HT-29 (cell line): ENCODE measurements at regions not wholly inside any gene's neighbourhood (a gene's known extent, or its start where the extent isn't known, plus 50 kb on each side); places are given as distances from the start of the nearest gene placed in this dataset.
"Not testable (repeated sequence)": the region's sequence is repeated elsewhere in the genome, so short reads cannot be mapped to it uniquely, and the experiment has no call there.

ENCODE experiments used
- DNase-seq: peaks from one replicate; pipeline ENCODE4 v3.0.0-alpha.2; 2015; ENCODE audit warnings: low spot score

DNA sequence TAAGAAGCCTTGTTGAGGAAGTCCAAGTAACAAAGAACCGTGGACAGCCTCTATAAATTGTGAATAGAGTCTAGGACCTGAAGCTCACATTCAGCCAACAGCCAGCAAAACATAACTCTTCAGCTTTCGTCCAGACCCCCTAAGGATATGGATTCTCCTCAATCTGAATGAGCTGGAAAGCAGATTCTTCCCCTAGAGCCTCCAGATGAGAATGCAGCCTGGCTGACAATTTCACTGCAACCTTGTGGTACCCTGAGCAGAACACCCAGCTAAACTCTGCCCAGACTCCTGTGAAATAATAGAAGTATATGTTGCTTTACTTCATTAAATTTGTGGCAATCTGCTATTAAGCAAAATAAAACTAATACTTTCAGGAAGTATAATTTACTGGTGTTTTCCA is 483.5 kb upstream of the SLC8A1 start:
- no peak for DNase-seq

DNA sequence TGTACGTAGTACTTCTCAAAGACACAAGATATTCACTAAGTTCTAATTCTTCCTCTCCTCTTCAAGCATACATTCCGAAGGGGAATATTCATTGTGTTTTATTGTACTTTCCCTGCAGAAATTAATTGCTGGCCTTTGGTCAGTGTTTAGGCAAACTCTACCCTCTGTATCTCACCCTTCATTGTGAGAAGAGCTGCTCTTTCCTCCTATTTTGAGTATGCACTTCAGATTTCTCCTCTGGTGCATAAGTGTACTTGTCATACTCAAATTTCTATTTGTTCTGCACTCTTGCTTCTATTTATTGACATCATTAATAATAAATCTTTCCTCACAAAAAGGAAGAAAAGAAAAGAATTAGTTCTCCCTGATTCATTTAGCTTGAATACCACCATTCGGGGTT is 485.4 kb upstream of the SLC8A1 start:
- no peak for DNase-seq

DNA sequence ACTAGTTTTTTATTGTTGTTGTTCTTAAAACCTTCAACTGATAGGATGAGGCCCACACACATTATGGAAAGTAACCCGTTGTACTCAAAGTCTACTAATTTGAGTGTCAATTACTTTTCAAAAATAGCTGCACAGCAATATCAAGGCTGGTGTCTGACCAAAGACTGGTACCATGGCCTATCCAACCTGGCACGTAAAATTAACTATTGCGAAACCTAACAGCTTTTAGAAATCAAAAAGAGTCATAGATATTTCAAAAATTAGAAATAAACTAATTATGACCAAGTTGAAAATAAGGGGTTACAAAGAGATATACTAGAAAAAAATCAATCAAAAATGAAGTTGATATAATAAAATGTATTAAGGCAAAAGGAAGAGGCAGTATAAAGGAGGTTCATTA is 501.5 kb upstream of the SLC8A1 start:
- no peak for DNase-seq

DNA sequence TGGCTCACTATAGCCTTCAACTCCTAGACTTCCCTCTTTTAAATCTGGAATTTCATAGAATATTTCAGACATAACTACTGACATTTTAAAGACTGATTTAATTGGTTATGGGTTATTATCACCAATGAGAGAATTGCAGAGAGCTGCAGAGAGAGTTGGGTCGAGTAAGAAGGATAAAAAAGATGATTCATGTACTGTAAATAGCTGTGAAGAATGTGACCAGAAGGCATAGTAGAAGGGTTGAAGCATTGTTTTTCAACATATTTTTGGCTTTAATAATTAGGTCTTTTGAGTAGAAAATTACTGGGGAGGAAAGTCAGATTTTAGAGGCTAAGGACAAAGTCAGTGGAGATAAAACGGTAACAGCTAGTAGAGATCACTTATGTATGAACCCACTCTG is 503.2 kb upstream of the SLC8A1 start:
- no peak for DNase-seq

DNA sequence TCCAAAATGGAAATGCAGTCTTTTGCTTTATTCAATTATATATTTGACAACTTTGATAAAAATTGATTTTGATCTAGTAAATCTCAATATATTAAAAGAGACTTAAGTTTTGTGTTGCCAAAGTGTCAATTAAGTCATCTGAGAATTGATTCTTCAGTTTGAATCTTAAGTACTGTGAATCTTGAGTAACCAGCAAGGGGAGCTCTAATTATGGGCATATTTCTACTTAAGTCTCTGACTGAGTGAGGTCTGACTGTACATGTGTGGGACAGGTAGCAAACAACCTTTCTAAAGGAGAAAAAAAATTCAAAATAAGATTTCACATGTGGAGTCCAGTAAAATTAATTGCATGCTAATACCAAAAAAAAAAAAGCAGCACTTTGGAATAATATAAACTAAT is 503.7 kb upstream of the SLC8A1 start:
- DNase-seq = peak; percentile 2

DNA sequence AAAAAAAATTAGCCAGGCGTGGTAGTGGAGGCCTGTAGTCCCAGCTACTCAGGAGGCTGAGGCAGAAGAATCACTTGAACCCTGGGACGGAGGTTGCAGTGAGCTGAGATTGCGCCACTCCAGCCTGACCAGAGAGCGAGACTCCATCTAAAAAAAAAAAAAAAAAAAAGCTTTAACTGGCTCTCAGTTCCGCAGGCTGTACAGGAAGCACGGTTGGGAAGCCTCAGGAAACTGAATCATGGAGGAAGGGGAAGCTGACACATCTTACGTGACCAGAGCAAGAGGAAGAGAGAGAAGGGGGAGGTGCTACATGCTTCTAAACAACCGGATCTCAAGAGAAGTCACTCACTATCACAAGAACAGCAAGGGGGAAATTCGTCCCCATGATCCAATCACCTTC is 505.6 kb upstream of the SLC8A1 start:
- no peak for DNase-seq

DNA sequence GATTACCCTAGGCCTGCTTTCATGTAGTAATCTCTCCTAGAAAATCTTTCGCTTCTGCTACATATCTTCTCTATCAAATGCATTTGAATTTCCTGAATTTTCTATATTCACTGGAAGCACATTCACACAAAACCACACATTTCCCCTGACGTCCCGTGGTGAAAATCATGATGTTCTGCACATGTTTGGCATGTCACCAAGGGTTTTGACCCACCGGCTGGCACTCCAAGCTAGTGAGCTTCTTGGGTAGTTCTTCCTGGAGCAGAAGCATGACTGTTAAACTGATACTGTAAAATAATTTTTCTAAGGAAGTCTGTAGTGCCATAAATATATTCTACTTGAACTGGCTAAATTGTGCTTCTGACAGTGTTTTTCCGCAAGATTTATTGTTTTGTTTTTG is 510.1 kb upstream of the SLC8A1 start:
- no peak for DNase-seq

DNA sequence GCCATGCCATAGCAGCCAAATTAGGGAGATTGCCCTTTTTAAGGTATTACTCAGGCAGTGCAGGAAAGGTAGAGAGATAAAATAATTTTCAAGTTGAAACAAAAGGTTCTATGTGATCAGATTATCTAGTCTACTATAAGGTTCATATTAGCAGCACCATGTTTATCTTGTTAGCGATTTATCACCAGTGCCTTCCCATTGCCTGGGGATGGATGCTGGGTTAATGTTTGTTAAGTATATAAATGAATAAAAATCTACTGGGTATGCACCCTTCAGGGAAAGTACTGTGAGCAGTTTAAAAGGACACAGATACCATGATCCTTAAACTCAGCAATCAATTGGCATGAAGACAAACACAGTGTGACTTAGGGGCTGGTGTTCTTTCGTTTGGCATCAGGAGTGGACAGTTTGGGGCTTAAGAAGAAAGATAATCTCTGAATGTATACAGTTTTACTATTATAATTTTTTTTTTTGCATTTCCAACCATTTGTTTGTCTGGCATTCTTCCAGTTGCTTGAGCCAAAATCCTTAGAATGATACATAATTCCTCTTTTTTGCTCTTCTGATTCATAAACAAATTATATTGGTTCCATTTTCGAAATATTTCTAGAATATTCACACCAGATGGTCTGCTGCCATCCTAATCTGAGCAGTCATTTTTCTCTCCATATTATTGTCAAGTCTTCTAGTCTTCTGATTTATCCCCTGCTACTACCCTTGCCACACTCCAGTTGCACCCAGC is 512.8 kb upstream of the SLC8A1 start:
- DNase-seq = no peak

DNA sequence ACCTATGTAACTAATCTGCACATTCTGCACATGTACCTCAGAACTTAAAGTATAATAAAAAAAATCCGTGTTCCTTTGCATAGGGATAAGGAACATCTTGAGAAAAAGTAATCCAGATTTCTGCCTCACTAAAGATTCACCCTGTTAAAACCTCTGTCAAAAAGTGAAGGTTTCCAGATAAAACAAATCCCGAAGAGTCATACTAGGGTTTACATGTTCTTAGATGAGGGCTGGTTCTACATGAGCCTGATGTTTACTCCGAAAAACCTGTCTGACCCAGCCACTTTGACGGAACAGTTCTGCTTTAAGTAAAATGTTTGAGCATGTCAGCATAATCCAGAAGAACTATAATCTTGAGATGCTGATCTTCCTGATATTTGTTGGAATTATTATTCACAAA is 515.6 kb upstream of the SLC8A1 start:
- DNase-seq = no peak

DNA sequence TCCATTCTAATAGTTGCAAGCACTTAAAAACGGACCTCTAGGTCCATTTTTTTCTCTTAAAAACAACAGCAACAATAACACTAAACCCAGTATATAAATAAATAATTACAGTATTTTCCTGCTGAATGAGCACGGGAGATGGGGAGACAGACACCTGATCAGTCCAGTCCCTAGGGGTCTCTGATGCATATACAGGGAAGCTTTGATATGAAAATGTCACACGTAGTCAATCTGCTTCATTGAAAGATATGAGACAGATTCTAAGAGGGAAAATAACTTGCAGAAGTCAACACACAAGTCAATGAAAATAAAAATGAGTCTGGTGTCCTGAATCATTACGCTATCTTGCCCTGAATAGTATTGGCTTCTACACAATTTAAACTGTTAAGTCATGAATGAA is 523.3 kb upstream of the SLC8A1 start:
- DNase-seq = no peak

DNA sequence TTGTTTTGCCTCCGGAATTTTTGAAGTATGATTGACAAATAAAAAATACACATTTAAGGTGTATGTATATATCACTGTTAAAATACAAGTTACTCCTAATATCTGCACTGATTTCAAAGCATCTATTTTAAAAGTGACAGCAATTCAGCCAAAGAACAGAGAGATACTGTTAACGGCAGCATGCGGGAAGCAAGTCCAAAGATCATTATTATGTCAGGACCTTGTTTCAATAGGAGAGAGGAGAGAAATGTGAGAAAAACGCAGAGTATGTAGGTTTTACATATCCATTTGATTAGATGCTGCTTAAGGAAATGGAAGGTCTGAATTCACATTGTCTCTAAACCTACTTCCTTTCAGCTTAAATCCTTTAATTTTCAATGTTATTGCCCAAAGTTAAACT is 545.5 kb upstream of the SLC8A1 start:
- no peak for DNase-seq

DNA sequence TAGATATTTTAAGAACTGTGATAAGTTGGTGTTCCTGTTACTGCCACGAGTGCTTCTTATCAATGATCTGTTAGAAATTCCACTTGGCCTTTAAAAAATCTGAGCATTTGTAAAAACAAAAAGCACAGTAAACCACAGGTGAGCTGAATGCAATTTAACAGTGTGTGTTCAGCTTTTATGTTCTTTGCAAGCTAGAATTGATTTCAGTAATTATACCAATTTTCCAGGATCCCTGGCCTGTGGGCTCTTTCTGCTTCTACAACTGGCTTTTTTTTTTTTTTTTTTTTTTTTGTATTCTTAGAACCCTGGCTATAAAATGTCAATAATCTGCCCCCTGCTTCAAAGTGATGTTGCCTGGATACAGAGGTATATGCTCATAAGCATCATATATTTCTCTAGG is 548.5 kb upstream of the SLC8A1 start:
- DNase-seq = no peak

DNA sequence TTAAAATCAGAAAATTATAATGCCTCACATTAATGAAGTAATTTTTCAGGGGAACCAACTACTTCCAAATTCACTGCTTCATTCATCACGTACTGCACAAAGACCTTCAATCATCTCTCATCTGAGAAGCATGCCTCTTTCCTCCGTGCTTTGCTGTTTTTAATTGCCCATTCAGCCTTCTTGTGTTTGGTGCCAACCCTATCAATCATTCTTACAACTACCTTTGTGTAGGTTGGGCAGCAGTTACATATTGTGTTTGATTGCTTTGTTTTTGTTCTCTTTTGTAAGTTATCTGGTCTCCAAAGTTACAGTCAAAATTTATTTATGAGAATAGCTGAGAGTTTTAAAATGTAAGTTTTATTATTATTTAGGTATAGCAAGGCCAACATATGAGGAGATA is 549.0 kb upstream of the SLC8A1 start:
- DNase-seq = no peak

DNA sequence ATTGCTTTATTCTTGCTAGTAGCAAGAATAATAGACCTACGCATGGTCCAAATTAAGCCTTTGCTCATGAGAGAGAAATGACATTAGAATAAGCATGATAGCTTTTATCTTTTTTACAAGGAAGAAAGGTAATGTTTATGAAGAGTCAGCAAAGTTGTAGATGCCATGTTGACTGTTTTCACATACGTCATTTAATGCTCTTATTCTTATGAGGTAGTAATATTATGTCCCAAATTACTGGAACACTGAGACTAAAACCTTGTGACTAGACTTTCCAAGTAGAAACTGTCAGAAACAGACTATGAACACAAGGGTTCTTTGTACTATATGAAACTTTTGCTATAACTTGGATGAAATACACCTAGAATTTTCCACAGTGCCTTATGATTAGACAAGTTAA is 552.8 kb upstream of the SLC8A1 start:
- DNase-seq = no peak

DNA sequence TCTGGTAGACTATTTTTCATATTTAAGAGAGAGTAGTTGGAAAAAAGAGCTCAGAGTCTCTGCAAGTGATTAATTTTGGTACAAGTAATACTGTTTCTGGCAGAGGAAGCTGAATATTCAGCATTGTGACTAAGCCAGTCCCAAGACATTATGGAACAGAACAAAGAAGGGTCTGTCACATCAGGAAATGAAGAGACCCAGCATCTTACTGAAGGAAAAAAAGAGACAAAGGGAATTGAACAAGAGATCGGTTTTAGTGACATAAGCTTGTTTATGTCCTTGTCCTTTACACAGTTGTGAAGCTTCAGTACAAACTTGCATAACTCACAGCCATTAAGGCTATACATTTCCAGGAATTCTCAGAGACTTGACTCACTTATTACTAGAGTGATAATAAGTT is 568.5 kb upstream of the SLC8A1 start:
- DNase-seq = no peak

DNA sequence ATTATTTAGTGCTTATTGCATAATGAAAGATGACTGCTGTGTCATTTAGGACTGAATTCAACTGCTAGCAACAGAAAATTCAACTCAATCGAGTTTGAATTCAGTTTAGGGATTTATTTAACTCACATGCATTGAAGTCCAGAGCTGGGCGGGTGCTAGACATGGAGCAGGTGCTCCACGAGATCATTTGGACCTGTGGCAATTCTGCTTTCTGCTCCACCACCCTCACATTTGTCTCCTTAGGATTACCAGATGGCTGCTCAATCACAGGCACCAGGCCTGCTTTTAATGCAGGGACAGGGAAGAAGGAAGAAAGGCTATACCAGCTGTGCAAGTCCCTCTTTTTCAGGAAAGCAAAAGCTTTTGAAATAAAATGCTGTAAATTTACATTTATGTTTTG is 572.9 kb upstream of the SLC8A1 start:
- no peak for DNase-seq

DNA sequence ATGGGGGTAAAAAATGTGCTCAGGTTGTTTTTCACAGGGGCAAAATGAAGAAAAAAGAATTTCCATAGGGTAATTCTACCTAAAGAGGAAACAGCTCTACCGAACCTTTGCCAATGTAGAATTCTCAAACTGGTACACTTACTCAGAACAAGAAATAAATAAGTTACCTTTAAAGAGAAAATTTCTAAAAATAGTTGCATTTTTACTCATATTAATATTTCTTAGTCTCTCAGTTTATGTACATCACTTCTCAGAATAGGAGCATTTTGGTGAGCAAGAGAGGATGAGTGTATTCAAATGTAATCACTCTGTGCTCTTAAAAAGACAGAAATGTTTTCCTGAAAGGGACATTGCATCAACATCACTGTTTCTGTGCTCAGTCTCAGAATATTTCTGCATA is 574.7 kb upstream of the SLC8A1 start:
- DNase-seq = no peak

DNA sequence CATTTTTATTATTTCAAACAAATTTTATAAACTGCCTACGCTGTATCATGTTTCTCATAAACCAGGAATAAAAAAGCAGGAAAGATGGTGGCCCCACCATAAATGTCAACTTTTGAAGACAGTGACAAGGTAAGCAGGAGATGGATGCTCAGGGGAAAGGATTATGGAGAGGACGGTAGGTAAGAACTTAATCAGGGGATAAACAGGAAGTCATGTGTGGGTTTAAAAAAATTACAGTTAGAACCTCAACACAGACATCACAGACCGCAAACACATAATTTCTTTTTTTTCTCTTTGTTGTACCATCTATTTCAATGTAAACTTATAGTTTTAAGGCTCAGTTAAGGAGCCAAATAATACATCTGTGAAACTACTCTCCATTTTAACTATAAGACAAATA is 575.2 kb upstream of the SLC8A1 start:
- no peak for DNase-seq

DNA sequence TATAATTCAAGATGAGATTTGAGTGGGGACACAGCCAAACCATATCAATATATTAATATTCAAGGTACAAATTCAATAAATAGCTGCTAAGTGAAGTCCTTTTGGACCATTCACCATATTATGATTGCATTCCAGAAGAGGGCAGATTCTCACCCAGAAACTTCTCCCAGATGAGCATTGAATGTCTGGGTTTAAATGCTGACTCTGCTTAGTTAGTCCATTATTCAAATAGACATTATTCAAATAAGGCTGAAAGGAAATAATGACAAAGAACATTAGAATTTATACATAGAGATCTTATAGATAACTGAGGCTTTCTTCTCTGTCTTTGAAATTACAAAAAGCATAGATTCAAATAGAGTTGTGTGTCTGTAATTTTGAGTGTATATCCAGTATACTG is 579.4 kb upstream of the SLC8A1 start:
- DNase-seq = no peak

DNA sequence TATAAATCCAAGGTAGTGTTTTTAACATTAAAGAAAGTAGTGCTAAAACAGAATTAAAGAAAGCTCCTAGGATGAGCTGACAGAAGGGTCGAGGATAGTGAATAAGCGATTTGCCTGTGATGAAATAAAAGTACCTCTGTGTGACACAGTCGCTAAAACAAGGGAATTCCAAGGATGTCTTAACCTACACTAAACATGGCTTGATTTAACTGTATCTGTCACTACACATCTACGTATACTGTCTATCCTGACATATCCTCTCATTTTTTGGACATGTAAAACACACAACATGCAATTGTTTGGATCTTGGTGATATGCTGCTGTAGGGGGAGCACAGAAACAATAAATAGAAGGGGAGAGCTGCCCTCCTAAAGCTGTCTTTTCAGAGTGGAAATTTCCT is 580.8 kb upstream of the SLC8A1 start:
- no peak for DNase-seq

DNA sequence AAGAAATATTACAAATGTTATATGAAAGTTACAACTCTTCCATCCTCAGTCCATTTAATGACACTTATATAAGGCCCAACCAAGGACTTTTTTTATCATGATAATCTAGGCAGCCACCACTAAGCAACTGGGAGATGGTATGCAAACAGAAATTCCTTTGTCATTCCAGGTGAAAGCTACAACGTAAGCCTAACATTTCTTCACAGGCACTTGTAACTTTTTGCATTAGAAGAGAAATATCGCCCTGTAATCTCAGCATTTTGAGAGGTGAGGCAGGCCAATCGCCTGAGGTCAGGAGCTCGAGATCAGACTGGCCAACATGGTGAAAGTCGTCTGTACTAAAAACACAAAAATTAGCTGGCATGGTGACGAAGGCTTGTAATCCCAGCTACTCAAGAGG is 581.2 kb upstream of the SLC8A1 start:
- DNase-seq = no peak

DNA sequence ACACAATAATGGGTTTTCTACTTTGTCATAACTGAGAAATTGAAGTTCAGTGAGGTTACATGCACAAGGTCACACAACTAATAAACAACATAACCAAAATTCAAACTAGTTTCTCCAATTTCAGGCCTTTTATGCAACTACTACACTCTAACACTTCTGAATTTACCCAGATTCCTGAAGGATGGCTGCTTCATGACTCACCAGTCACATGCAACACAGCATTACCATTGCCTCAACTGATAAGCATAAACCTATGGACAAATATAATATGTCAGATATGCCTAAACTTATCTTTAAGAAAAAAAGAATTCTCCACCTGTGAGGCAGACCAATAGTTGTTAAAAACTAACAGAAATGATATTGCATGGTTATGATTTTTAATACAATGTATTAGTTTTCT is 586.5 kb upstream of the SLC8A1 start:
- no peak for DNase-seq

DNA sequence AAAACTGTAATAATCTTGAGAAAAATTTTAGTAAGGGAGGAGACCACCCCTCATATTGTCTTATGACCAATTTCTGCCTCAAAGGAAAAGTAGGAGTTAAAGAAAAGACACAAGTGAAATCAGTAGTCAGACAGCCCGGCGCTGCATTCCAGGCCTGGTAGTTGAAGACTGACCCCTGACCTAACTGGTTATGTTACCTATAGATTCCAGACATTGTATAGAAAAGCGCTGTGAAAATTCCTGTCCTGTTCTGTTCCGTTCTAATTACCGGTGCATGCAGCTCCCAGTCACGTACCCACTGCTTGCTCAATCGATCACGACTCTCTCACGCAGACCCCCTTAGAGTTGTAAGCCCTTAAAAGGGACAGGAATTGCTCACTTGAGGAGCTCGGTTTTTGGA is 587.9 kb upstream of the SLC8A1 start:
- not testable (repeated sequence) for DNase-seq

DNA sequence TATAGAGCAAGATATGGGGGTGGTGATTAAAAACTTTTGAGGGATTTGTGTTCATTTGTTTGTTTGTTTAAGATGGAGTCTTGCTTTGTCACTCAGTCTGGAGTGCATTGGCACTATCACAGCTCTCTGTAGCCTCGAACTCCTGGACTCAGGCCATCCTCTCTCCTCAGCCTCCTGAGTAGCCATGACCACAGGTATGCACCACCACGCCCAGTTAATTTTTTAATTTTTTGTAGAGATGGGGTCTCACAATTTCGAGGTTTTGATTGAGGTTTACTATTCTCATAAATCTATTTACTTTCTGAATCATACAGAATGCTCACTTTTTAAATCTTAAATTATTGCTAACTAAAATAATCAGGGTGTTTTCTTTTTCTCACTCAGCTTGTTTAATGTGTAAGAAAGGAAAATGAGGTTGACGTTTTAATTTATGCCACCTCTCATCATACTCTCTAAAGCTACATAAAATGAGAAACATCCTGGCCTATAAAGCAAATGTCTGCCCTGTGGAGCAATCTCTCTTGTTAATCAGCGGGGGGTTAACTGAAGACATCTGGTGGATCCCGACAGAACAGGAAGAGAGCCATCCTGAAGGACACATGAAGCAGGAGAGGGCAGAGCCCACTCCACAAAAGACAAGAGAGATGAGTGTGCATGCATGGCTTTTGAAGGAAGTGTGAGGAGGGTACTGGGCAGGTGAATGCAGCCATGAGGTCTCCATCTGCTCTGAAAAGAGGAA is 589.1 kb upstream of the SLC8A1 start:
- no peak for DNase-seq
